Nephron (organoid): ENCODE measurements at regions not wholly inside any gene's neighbourhood (a gene's known extent, or its start where the extent isn't known, plus 50 kb on each side); places are given as distances from the start of the nearest gene placed in this dataset.

Experiments used
- H3K27ac Mint-ChIP-seq, 3 experiments: 2 replicates each; pipeline ENCODE4 v1.8.0; 2020; ENCODE audit warnings: mixed read lengths in 3 of 3, mild to moderate bottlenecking in 2 of 3, moderate library complexity in 1 of 3
- H3K27me3 Mint-ChIP-seq: 2 replicates; pipeline ENCODE4 v1.8.0; 2021; ENCODE audit warnings: low read depth, mild to moderate bottlenecking, moderate library complexity, mixed read lengths
- H3K36me3 Mint-ChIP-seq: 2 replicates; pipeline ENCODE4 v1.8.0; 2020; ENCODE audit warnings: low read depth, mixed read lengths
- H3K4me1 Mint-ChIP-seq: 2 replicates; pipeline ENCODE4 v1.8.0; 2020; ENCODE audit warnings: mixed read lengths
- H3K4me3 Mint-ChIP-seq, 3 experiments: 2 replicates each; pipeline ENCODE4 v1.8.0; 2020; ENCODE audit warnings: mild to moderate bottlenecking in 3 of 3, mixed read lengths in 3 of 3, moderate library complexity in 2 of 3
- H3K9me3 Mint-ChIP-seq: 2 replicates; pipeline ENCODE4 v1.8.0; 2020; ENCODE audit warnings: mixed read lengths
- CTCF ChIP-seq, 3 experiments: fragments of 200-600 bp; sonication (generic); IDR thresholded peaks; one replicate each; pipeline ENCODE4 v1.5.0; 2021; ENCODE audit warnings: antibody characterized with exemption in 3 of 3; ENCODE audit not compliant: unreplicated experiment in 3 of 3

- Mint-ChIP-seq H3K9me3 (peaks cover 16% of the 10 kb centered on the region), H3K27ac (no peak overlapping the region), H3K36me3 (no peaks in the 10 kb centered on the region), H3K27me3 (no peaks in the 10 kb centered on the region), H3K4me3 (no peak overlapping the region), H3K4me1 (no peaks in the 10 kb centered on the region)
- TF ChIP-seq CTCF (IDR thresholded peaks at IDR 0.05; ENCODE audit: unreplicated experiment in 3 of 3), result no peak
Measured at GRCh38 chr3:82265747-82266146, 504.3 kb upstream of the GBE1 start.

- Mint-ChIP-seq H3K27ac (no peak overlapping the region), H3K4me1 (no peaks in the 10 kb centered on the region), H3K4me3 (no peak overlapping the region), H3K27me3 (no peaks in the 10 kb centered on the region), H3K9me3 (no peaks in the 10 kb centered on the region), H3K36me3 (no peaks in the 10 kb centered on the region)
- no peak for TF ChIP-seq CTCF (IDR thresholded peaks at IDR 0.05; ENCODE audit: unreplicated experiment in 3 of 3)
Measured at GRCh38 chr3:82262193-82262592, 500.7 kb upstream of the GBE1 start.

- Mint-ChIP-seq H3K4me3 (no peak overlapping the region), H3K9me3 (no peaks in the 10 kb centered on the region), H3K27ac (no peak overlapping the region), H3K4me1 (no peaks in the 10 kb centered on the region), H3K36me3 (no peaks in the 10 kb centered on the region), H3K27me3 (no peaks in the 10 kb centered on the region)
- TF ChIP-seq CTCF (IDR thresholded peaks at IDR 0.05; ENCODE audit: unreplicated experiment in 3 of 3), result no peak
Measured at GRCh38 chr3:82261637-82262036, 500.2 kb upstream of the GBE1 start.

GRCh38 chr3:82261013-82261412 lies 499.6 kb upstream of the GBE1 start:
- H3K9me3 Mint-ChIP-seq, result no peaks in the 10 kb centered on the region

GRCh38 chr3:82259994-82260393 lies 498.5 kb upstream of the GBE1 start:
- TF ChIP-seq CTCF (IDR thresholded peaks at IDR 0.05; ENCODE audit: unreplicated experiment in 3 of 3), result no peak
- H3K27me3 Mint-ChIP-seq, result no peaks in the 10 kb centered on the region
- H3K36me3 Mint-ChIP-seq, result no peaks in the 10 kb centered on the region
- H3K9me3 Mint-ChIP-seq, result no peaks in the 10 kb centered on the region
- no peaks in the 10 kb centered on the region for H3K4me1 Mint-ChIP-seq
- no peak overlapping the region for H3K4me3 Mint-ChIP-seq
- no peak overlapping the region for H3K27ac Mint-ChIP-seq

More at GRCh38 chr3:82261013-82261412, 499.6 kb upstream of the GBE1 start:
- no peaks in the 10 kb centered on the region for H3K27me3 Mint-ChIP-seq
- H3K36me3 Mint-ChIP-seq, result no peaks in the 10 kb centered on the region
- no peak overlapping the region for H3K4me3 Mint-ChIP-seq
- no peak for TF ChIP-seq CTCF (IDR thresholded peaks at IDR 0.05; ENCODE audit: unreplicated experiment in 3 of 3)
- H3K27ac Mint-ChIP-seq, result no peak overlapping the region
- no peaks in the 10 kb centered on the region for H3K4me1 Mint-ChIP-seq

GRCh38 chr3:82240322-82240721 lies 478.9 kb upstream of the GBE1 start:
- no peak for TF ChIP-seq CTCF (IDR thresholded peaks at IDR 0.05; ENCODE audit: unreplicated experiment in 3 of 3)
- no peaks in the 10 kb centered on the region for H3K27me3 Mint-ChIP-seq
- no peaks in the 10 kb centered on the region for H3K36me3 Mint-ChIP-seq
- no peaks in the 10 kb centered on the region for H3K4me1 Mint-ChIP-seq
- H3K27ac Mint-ChIP-seq, result no peak overlapping the region
- H3K9me3 Mint-ChIP-seq, result no peaks in the 10 kb centered on the region
- H3K4me3 Mint-ChIP-seq, result no peak overlapping the region
